ENCODE measurements at regions not wholly inside any gene's neighbourhood (a gene's known extent, or its start where the extent isn't known, plus 50 kb on each side); places are given as distances from the start of the nearest gene placed in this dataset.

DNA sequence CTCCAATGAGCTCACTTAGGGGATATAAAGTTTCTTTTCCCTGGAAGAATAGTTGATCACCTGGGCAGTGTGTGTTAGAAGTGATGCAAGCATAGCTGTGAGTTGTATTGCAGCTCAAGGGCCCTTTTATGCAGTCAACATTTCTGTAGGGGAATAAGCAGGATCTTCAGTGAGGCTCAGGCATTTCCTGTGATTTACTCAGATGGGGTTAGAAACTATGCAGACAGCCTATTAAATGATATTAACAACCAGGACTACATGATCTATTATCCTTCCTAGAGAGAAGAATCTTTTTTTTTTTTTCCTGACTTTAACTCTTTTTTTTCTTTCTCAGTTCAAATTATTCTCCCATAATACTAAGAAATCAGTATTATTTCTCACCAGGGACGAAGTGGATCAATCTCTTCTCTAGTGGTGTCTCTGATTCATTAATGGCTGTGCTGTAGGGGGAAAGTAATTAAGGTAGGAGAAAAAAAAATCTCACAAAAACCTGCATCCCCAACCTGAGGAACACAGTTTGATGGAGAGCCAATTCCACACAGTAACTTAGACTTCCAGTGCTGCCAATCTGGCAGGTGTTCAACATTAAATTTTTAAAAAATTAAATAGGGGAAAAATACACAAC, 126.4 kb upstream of the SLC10A2 start:
- no peak for DNase-seq
- H3K4me3 Mint-ChIP-seq: no peak overlapping the region
- H3K27me3 Mint-ChIP-seq: no peaks in the 10 kb centered on the region
- H3K27ac Mint-ChIP-seq: no peak overlapping the region
- no peaks in the 10 kb centered on the region for H3K9me3 Mint-ChIP-seq
- no peak for ATAC-seq
- no peaks in the 10 kb centered on the region for H3K4me1 Mint-ChIP-seq

DNA sequence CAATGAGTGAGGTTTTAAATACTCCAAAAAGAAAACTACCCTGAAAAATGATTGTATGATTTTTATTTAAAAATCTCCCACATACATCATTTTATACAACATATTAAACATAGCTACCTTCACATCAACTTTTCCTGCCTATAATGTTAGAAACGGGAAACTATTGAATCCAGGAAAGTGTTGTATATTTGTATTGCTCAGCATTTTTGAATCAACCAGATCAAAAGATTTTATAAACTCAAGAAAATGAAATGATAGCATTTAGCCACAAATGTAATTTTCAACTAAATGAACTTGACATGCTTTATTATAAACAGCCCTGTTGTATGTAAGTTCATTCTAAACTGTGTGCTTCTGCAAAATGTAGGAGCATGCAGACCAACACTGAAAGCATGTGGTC, 124.6 kb upstream of the SLC10A2 start:
- Mint-ChIP-seq H3K9me3 (no peaks in the 10 kb centered on the region), H3K4me3 (no peak overlapping the region), H3K4me1 (no peaks in the 10 kb centered on the region), H3K27me3 (no peaks in the 10 kb centered on the region), H3K27ac (no peak overlapping the region)
- no peak for ATAC-seq
- no peak for DNase-seq

DNA sequence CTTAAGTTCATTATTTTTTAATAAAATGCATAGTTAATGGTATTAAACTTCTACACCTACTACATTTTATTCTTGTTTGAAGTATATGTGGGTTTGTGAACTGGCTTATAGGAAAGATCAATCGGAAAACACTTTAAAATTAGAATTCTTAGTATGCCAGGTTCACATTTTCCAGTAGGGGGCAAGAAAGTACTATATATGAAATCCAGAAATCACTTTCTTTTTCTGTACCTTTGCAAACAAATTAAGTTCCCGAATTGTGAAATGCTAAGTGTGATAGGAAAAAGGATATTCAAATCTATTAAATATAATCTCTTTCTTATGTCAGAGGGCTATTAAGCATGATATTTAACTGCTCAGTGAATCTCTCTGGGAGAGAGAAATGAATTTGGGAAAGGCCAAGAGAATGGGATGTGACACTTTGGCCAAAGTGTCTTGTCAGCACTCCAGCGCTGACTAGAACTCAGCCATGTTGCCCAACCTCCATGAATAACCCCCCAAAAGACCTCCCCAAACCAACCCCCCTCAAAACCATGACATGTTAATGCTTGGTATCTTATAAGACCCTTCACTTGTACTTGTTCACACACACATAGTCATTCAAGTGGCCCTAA, 122.6 kb upstream of the SLC10A2 start:
- Mint-ChIP-seq H3K4me1 (no peaks in the 10 kb centered on the region), H3K27ac (no peak overlapping the region), H3K9me3 (no peaks in the 10 kb centered on the region), H3K27me3 (no peaks in the 10 kb centered on the region), H3K4me3 (no peak overlapping the region)
- no peak for ATAC-seq
- no peak for DNase-seq

DNA sequence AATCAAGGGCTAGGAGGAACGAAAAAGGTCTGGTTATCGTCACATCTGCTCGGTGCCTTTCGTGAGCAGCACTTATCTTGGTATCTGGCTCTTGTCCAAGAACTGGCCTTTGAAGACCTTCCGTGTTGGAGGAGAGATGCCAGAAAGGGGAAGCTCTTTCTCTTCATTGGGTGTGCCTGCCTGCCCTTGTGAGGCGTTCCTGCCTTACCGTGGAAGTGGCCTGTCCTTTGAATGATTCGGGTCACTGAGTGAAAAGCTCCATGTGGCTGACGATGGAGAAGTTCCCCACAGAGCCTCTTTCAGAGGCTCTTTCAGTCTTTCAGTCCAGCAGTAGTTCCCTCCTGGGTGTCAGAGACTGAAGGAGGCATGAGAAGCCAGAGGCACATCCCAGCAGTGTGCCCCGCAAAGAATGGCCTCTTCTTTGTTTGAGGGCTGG, 121.5 kb upstream of the SLC10A2 start:
- ATAC-seq (no peak), DNase-seq (no peak)
- Mint-ChIP-seq H3K4me3 (no peak overlapping the region), H3K4me1 (no peaks in the 10 kb centered on the region), H3K9me3 (no peaks in the 10 kb centered on the region), H3K27me3 (no peaks in the 10 kb centered on the region), H3K27ac (no peak overlapping the region)

DNA sequence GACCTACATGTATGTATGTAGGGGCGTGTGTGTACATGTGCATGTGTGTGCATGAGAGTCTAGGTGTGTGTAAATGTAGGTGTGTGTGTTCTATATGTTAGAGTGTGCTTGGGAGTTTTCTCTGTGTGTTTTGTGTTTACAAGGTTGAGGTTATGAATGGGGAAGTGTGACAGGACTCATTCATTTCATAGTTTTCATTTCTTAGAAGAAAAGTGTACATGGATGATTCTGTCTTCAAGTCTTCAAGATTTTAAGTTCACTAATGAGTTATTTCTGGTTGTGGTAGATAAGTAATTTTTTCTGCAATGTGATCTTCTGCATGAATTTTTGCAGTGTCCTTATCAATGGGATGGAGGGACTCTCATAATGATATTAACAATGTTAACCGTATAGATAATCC, 118.2 kb upstream of the SLC10A2 start:
- H3K27ac Mint-ChIP-seq: no peak overlapping the region
- no peak for ATAC-seq
- no peak for DNase-seq
- H3K4me3 Mint-ChIP-seq: no peak overlapping the region
- H3K4me1 Mint-ChIP-seq: no peaks in the 10 kb centered on the region
- no peaks in the 10 kb centered on the region for H3K9me3 Mint-ChIP-seq
- H3K27me3 Mint-ChIP-seq: no peaks in the 10 kb centered on the region

DNA sequence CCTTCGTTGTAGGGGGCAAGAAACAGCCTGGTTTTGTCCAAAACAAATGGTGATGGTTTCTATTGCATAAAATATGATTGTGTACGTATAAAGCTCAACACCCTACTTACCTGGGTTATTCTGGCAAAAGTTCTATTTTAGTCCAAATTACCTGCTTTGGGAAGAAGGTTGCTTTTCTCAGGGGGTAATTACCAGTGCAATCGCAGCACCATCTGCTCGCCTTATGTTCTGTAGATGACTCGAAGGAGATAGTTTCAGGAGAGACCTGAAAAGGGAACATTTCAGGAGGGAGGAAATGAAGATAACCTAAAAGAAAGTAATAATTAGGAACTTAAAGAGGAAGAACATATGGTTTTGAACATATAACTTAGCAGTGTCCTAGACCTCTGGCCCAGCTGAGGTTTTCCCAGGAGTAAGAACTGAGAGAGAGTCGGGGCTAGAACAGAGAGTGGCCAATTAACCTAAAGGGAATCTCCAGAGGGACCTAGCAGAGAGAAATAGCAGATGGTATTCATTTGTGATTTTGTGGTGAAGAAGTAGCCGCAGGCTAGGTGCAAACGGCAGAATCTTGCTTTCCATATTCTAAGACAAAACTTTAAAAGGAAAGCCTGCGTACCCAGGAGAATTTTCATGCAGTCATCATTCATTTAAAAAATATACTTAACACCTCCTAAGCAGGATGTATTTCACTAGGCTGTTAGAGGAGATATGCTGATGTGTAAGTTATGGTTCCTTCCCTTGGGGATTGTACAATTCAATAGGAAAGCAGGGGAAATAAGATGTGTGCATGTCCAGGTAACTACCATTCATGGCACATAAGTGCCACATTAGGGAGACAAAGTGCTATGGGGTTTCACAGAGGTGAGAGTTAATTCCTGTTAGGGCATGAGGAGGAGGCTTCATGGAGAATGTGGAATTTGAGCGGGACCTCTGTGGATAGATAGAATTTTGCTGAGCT, 113.0 kb upstream of the SLC10A2 start:
- H3K27ac Mint-ChIP-seq: no peak overlapping the region
- H3K9me3 Mint-ChIP-seq: peaks cover 0 to 4% of the 10 kb centered on the region in 2 donors
- H3K27me3 Mint-ChIP-seq: no peaks in the 10 kb centered on the region
- no peaks in the 10 kb centered on the region for H3K4me1 Mint-ChIP-seq
- H3K4me3 Mint-ChIP-seq: no peak overlapping the region
- DNase-seq (no peak), ATAC-seq (no peak)

DNA sequence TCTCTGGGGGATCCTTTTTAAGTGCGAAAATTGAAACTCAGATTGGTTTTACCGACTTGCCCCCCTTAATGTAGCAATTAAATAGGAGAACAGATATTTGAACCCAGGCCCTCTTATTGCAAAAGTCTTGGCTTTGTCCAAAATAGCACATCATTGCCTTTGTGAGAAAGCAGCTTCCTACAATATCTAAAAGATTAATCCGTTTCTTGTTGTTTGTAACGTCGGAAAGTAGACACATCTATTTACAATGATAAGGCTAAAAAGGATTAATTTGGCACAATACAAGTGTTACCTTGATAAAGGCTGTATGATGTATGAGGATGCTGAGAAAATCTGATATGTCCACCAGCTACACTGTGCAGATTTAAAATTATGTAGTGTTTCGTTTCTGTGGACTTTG, 108.7 kb upstream of the SLC10A2 start:
- Mint-ChIP-seq H3K9me3 (peaks cover 0 to 4% of the 10 kb centered on the region in 2 donors), H3K27me3 (no peaks in the 10 kb centered on the region), H3K4me3 (no peak overlapping the region), H3K27ac (no peak overlapping the region), H3K4me1 (no peaks in the 10 kb centered on the region)
- DNase-seq (no peak), ATAC-seq (no peak)

DNA sequence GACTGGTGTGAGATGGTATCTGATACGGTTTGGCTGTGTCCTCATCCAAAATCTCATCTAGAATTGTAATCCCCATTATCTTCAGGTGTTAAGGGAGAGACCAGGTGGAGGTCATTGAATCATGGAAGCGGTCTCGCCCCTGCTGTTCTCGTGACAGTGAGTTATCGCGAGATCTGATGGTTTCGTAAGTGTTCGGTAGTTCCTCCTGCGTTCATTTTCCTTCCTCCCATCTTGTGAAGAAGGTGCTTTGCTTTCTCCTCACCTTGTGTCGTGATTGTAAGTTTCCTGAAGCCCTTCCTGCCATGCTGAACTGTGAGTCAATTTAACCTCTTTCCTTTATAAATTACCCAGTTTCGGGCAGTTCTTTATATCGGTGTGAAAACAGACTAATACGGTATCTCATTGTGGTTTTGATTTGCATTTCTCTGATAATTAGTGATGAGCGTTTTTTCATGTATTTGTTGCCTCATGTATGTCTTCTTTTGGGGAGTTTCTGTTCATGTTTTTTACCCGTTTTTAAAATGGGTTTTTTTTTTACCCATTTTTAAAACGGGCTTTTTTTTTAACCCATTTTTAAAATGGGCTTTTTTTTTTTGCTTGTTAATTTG, 102.8 kb upstream of the SLC10A2 start:
- Mint-ChIP-seq H3K27ac (no peak overlapping the region), H3K27me3 (no peaks in the 10 kb centered on the region), H3K4me1 (no peaks in the 10 kb centered on the region), H3K4me3 (no peak overlapping the region), H3K9me3 (peaks cover 8 to 12% of the 10 kb centered on the region in 2 donors)
- DNase-seq (no peak), ATAC-seq (no peak)

DNA sequence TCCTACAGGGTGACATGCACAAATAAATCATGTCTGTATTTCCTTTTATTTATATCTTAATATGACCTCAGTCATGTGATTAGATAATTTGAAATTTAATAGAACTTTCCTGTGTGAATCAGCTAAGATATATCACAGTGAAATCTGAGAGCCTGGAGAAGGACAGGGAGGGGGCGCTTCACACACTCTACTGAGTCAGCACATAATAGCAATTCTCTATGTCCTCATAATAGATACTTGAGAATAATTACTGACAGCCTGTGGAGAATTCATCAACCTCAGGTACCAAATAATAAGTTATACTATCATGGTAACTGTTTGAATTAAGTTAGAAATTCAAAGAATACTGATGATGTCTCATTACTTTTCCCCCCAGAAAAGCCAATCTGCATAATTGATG, 98.0 kb upstream of the SLC10A2 start:
- Mint-ChIP-seq H3K4me1 (no peaks in the 10 kb centered on the region), H3K9me3 (peaks cover 8 to 9% of the 10 kb centered on the region in 2 donors), H3K4me3 (no peak overlapping the region), H3K27ac (no peak overlapping the region), H3K27me3 (no peaks in the 10 kb centered on the region)
- DNase-seq (no peak), ATAC-seq (no peak)

DNA sequence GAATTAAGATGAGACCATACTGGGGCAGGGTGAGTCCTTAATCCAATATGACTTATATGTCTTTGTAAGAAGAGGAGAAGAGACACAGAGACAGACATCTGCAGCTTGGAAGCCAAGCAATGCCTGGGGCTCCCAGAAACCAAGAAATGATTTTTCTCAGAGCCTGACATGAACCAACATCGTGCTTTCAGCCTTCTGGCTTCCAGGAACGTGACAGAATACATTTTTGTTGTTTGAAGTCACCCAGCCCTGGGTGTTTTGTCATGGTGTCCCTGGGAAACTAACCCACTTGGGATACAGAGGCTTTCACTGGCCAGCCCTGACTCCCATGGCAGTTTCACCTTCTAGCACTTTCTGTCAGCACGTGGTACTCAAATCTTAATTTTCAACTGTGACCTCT, 95.3 kb upstream of the SLC10A2 start:
- DNase-seq (no peak), ATAC-seq (no peak)
- Mint-ChIP-seq H3K27ac (no peak overlapping the region), H3K27me3 (no peaks in the 10 kb centered on the region), H3K4me3 (no peak overlapping the region), H3K9me3 (no peaks in the 10 kb centered on the region), H3K4me1 (no peaks in the 10 kb centered on the region)

DNA sequence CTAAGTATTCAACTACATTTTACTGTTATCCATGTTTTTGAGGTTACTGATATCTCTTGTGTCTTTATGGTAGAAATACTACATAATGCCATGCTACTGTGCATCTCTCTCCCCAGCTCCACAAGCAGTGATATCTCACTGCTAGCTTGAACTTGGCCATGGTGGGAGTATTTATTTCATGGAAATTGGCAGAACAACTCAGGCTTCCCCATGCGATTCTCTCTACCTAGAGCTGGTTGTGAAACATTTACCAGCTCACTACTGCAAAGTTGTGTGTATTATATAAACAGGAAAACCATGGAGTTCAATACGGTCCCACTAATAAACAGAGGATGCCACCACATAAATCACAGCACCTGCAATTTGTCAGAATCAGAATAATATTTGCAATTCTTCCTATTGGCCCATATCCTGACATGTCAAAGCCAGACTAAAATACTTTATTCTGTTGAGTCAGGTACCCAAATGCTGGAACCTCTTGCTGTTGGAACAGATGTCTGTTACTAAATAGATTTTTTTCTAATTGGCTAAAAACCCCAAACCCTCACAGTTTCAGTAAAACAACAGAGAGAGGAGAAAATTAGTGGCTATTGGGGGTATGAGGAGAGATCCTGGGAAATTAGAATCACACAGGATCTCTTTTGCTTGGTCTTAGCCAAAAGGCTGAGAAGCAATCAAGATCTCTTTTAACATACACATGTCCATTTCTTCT, 91.4 kb upstream of the SLC10A2 start:
- Mint-ChIP-seq H3K9me3 (no peaks in the 10 kb centered on the region), H3K27ac (no peak overlapping the region), H3K4me3 (no peak overlapping the region), H3K27me3 (peaks cover 10% of the 10 kb centered on the region), H3K4me1 (no peaks in the 10 kb centered on the region)
- DNase-seq (no peak), ATAC-seq (no peak)

DNA sequence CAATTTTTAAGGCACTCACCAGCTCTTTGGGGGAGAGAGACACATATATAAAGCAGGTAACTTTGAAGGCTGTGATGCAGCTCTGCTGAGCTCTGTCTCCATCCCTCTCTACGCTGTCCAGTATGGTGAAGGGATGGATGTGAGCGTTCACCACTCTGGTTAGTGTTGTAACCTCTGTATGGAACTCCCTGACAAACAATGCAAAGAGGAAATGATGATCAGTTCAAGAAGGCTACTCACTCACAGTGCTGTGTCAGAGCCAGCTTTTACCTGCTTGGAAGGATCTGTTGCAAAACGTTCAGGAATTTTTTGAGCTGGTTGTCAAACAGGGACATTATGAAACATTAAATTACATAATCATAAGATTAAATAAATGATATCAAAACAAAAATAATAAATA, 90.8 kb upstream of the SLC10A2 start:
- Mint-ChIP-seq H3K4me3 (no peak overlapping the region), H3K27ac (no peak overlapping the region), H3K4me1 (no peaks in the 10 kb centered on the region), H3K27me3 (peaks cover 10% of the 10 kb centered on the region), H3K9me3 (no peaks in the 10 kb centered on the region)
- DNase-seq (no peak), ATAC-seq (no peak)

DNA sequence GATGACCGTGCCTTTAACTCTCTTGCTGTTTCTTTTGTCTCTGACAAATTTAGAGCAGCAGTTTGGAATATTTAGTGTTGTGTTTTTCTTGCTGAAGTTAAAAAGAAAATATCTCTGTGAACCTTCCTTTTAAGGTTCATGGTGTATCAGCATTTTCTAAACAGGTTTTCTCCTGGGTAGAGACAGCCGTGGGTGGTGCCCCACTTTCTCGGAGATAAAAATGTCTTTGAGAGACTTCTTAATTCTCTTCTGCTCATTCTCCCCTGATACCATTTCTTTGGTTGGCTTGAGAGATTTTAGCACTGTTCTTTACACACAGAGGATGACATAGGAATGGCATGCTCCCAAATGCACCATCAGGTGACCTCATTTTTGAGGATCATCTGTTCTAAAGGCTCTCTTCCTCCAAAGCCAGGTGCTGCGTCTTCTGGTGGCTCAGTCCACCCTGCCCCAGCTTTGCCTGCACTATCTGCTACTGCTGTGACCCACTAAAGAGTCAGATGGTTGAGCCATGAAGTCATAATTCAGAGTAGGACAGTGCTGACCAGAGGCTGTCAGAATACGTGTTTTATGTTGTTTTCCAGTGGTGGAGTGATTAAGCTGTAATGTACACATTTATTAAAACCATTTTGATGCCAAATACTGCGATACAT, 90.3 kb upstream of the SLC10A2 start:
- no peak overlapping the region for H3K4me3 Mint-ChIP-seq
- H3K9me3 Mint-ChIP-seq: no peaks in the 10 kb centered on the region
- no peaks in the 10 kb centered on the region for H3K4me1 Mint-ChIP-seq
- no peak for ATAC-seq
- H3K27me3 Mint-ChIP-seq: peaks cover 10% of the 10 kb centered on the region
- H3K27ac Mint-ChIP-seq: no peak overlapping the region
- no peak for DNase-seq

DNA sequence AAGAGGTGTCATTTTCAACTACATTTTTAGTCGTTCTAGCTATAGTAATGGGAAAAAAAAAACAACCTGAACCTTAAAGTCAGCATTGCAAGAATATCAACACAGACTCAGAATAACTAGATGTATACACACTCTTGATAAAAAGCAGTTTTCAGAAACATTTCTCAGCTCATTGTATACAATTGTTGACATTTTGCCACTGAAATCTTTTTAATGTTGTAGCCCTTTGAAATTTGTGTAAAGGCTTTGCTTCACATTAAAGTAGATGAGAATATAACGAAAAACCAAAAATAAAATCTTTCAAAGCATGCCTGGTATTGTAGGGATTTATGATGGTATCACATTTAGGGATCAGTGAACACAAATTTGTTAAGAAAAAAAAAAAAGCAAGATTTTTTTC, 87.2 kb upstream of the SLC10A2 start:
- Mint-ChIP-seq H3K9me3 (no peaks in the 10 kb centered on the region), H3K4me1 (no peaks in the 10 kb centered on the region), H3K27ac (no peak overlapping the region), H3K27me3 (peaks cover 10% of the 10 kb centered on the region), H3K4me3 (no peak overlapping the region)
- ATAC-seq: no peak
- no peak for DNase-seq

DNA sequence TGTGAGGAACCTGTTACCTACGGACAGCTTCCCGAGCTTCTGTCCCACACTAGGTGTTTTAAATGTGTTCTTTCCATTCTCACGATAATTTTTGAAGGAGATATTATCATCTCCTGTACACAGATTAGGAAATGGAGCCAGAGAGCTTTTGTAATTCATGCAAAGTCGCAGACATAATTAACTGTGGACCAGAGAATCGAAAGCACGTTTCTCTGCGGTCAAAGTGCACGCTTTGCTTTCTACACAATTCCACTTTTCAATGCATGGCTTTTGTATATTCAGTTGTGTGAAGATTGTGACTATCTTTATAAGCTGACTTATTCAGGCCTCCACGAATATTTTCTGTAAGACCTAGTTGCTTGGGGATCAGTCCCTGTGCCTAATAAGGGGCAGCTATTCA, 81.7 kb upstream of the SLC10A2 start:
- ATAC-seq (no peak), DNase-seq (no peak)
- H3K4me1 Mint-ChIP-seq: no peaks in the 10 kb centered on the region
- H3K9me3 Mint-ChIP-seq: no peaks in the 10 kb centered on the region
- no peak overlapping the region for H3K27ac Mint-ChIP-seq
- H3K27me3 Mint-ChIP-seq: no peaks in the 10 kb centered on the region
- H3K4me3 Mint-ChIP-seq: no peak overlapping the region

All from stimulated activated naive CD8-positive, alpha-beta T cell treated with anti-CD3 and anti-CD28 coated beads, Interleukin-15, amount 100 ng/mL, for 72 hours (primary cell).